ENCODE measurements at regions not wholly inside any gene's neighbourhood (a gene's known extent, or its start where the extent isn't known, plus 50 kb on each side); places are given as distances from the start of the nearest gene placed in this dataset.

- Histone ChIP-seq H3K27ac (replicated peaks) (peak overlapping the region; percentile 59), H3K36me3 (no peaks in the 10 kb centered on the region), H3K4me1 (no peaks in the 10 kb centered on the region), H3K9me3 (replicated peaks) (peaks cover 5% of the 10 kb centered on the region), H3K27me3 (ENCODE audit: low read depth) (no peaks in the 10 kb centered on the region), H3K4me3 (peak overlapping the region; percentile 36)
- intact Hi-C loops (cut with micrococcal nuclease), result no loop called here
- no peak for TF ChIP-seq CTCF (IDR thresholded peaks at IDR 0.05; ENCODE audit: borderline replicate concordance)
- DNase-seq, result peak; percentile 23
These were observed 408.1 kb downstream of the DCAF12L2 start for GRCh38 chrX:125757794-125758564.

- TF ChIP-seq CTCF (IDR thresholded peaks at IDR 0.05; ENCODE audit: borderline replicate concordance), result no peak
- H3K27me3 ChIP-seq (ENCODE audit: low read depth), result no peaks in the 10 kb centered on the region
- peaks cover 14% of the 10 kb centered on the region for H3K9me3 ChIP-seq (replicated peaks)
- DNase-seq, result no peak
- H3K4me3 ChIP-seq, result peak overlapping the region; percentile 36
- intact Hi-C loops (cut with micrococcal nuclease), result no loop called here
- peak overlapping the region; percentile 59 for H3K27ac ChIP-seq (replicated peaks)
- H3K36me3 ChIP-seq, result no peaks in the 10 kb centered on the region
- H3K4me1 ChIP-seq, result no peaks in the 10 kb centered on the region
These were observed 407.3 kb downstream of the DCAF12L2 start for GRCh38 chrX:125758819-125759218.

- Histone ChIP-seq H3K4me1 (no peaks in the 10 kb centered on the region), H3K4me3 (no peak overlapping the region), H3K27me3 (ENCODE audit: low read depth) (no peaks in the 10 kb centered on the region), H3K27ac (replicated peaks) (no peak overlapping the region), H3K36me3 (no peaks in the 10 kb centered on the region), H3K9me3 (replicated peaks) (peaks cover 17% of the 10 kb centered on the region)
- TF ChIP-seq CTCF (IDR thresholded peaks at IDR 0.05; ENCODE audit: borderline replicate concordance), result no peak
- intact Hi-C loops (cut with micrococcal nuclease), result no loop called here
- DNase-seq, result no peak
These were observed 403.1 kb downstream of the DCAF12L2 start for GRCh38 chrX:125762954-125763353.

- no peak for DNase-seq
- Histone ChIP-seq H3K4me3 (no peak overlapping the region), H3K4me1 (no peaks in the 10 kb centered on the region), H3K27me3 (ENCODE audit: low read depth) (no peaks in the 10 kb centered on the region), H3K9me3 (replicated peaks) (peaks cover 17% of the 10 kb centered on the region), H3K36me3 (no peaks in the 10 kb centered on the region), H3K27ac (replicated peaks) (no peak overlapping the region)
- TF ChIP-seq CTCF (IDR thresholded peaks at IDR 0.05; ENCODE audit: borderline replicate concordance), result no peak
- intact Hi-C loops (cut with micrococcal nuclease), result no loop called here
These were observed 400.7 kb downstream of the DCAF12L2 start for GRCh38 chrX:125765347-125765746.

GRCh38 chrX:125769628-125770027 is 396.5 kb downstream of the DCAF12L2 start:
- intact Hi-C loops (cut with micrococcal nuclease), result no loop called here

More at GRCh38 chrX:125769628-125770027, 396.5 kb downstream of the DCAF12L2 start:
- no peaks in the 10 kb centered on the region for H3K27me3 ChIP-seq (ENCODE audit: low read depth)
- H3K36me3 ChIP-seq, result no peaks in the 10 kb centered on the region
- no peaks in the 10 kb centered on the region for H3K4me1 ChIP-seq
- H3K9me3 ChIP-seq (replicated peaks), result no peaks in the 10 kb centered on the region
- no peak for DNase-seq
- H3K4me3 ChIP-seq, result no peak overlapping the region
- no peak for TF ChIP-seq CTCF (IDR thresholded peaks at IDR 0.05; ENCODE audit: borderline replicate concordance)
- no peak overlapping the region for H3K27ac ChIP-seq (replicated peaks)
